SKM-1 treated with dmso at 0.1 percent for 144 hours (cell line): ENCODE measurements at regions not wholly inside any gene's neighbourhood (a gene's known extent, or its start where the extent isn't known, plus 50 kb on each side); places are given as distances from the start of the nearest gene placed in this dataset.
"Not testable (repeated sequence)": the region's sequence is repeated elsewhere in the genome, so short reads cannot be mapped to it uniquely, and the experiment has no call there.

Experiments
- DNase-seq: peaks from one replicate; lab custom pipeline; 2025; ENCODE audit not compliant: unreplicated experiment; lab: John Stamatoyannopoulos, UW

DNA sequence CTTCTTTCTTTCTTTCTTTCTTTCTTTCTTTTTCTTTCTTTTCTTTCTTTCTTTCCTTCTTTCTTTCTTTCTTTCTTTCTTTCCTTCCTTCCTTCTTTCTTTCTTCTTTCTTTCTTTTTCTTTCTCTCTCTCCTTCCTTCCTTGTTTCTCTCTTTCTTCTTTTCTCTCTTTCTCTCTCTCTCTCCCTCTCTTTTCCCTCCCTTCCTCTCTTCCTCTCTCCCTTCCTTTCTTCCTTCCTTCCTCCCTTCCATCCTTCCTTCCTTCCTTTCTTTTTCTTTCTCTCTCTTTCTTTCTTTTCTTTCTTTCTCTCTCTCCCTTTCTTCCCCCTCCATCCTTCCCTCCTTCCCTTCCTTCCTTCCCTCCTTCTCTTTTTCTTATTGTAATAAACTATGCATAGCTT lies 105.5 kb downstream of the ZBTB18 start:
- not testable (repeated sequence) for DNase-seq

DNA sequence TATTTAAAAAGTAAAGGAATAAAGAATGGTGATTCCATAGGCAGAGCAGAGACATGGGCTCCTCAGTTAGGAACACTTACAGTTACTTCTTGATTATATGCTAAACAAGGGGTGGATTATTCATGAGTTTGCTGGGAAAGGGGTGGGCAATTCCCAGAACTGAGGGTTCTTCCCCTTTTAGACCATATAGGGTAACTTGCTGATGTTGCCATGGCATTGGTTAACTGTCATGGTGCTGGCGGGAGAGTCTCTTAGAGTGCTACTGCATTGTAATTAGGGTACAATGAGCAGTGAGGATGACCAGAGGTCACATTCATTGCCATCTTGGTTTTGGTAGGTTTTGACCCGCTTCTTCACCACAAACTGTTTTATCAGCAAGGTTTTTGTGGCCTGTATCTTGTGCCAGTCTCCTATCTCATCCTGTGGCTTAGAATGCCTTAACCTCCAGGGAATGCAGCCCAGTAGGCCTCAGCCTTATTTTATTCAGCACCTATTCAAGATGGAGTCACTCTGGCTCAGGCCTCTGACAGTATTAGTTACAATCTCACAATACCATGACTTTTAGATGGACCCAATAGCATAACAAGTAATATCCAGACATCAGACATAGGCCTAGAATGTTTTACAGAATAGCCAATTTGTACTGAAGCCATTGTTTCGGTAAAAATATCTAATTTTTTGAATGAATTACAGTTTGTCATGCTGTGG lies 106.8 kb downstream of the ZBTB18 start:
- DNase-seq, result no peak

DNA sequence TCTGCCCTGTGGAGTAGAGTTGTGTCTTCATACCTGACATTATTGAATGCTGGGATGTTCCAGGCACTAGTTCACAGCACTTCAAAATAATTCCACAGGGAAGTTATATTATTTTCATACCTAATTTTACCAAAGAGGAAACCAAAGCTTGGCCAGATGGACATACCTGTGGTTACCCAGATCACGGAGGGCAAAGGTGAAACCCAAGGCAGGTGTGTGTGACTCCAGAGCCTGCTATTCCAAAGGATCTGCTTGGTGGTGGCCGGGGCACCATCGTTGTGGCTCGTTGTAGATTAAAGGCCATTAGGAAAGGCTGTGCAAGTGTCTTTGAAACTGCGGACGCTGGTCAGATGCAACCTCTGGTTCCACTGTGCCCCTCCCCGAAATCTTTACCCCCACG lies 108.6 kb downstream of the ZBTB18 start:
- DNase-seq, result no peak

DNA sequence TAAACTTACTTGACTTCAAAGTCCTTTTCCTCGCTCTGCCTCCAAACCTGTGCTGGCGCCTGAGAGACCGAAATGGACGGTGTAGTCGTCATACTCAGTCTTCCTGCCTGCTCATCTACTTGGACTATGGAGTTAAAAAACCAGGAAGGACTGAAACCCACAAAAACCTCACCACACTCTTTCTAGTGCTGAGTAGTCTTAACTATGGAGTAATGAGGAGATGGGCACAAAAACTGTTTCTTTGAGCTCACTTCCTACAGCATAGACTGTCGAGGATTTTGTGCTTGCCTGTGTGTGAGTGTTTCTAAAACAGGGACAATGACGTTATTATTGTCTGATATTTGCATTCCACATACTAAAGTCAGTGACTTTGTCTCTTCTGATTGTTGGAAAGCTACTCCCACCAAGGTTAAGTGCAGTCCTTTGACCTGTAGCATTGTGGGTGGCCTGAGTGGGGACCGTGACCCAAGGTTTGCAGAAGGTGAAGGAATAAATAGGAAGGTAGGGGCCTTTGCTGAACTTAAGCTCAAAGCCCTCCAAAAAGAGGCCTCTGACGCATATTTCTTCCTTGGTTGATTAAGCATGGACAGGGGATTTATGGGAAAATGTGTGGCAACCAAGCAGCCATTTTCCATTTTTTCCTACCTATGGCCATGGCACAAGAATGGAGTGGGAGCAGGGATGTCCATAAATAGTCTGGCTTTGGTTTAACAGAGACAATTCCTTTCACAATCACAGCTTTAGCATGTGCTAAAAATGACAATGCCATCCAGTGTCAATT lies 109.6 kb downstream of the ZBTB18 start:
- peak; percentile 83 for DNase-seq

DNA sequence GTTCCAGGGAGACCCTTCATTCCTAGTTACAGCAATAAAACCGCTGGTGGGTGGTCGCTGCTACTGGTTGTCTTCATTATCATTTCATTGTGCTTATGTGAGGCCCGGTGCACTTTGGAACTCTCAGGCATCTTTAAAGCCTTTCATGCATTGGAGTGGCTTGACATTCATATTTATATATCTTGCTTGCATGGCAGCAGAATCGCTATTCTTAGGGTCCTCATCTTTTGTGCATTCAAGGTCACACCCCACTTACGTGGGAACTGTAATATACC lies 110.1 kb downstream of the ZBTB18 start:
- no peak for DNase-seq

DNA sequence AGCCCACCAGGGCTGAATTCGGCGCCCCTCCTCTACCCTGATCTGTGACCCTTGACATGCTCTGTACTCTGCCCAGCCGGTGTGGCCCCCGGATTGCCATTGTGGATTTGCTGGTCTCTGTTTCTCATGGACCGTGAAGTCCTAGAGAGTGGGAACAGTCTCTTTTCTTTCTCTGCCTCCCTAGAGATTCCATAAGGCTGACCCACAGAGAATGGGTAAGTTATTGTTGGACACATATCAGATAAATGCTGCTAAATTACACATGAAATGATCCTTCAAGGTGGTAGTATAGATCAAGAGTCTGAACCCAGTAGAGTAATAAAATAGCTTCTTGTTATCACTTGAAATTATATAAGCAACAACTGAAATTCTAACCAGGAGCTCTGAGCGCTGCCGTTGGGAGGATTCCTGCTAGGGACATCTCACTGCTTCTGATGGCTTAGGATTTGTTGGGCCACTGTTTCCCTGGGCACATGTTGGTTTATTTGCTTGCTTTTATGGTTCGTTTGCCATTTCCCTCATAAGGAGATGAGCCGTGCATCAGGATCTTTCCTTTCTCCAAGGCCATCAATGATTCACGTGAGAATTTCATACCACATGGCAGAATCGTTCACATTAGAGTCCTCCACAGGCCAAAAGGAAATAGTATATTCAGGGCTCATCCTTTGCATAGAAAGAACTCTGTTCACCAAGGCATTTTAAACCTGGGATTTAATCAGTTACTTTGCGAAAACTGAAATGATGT lies 111.9 kb downstream of the ZBTB18 start:
- DNase-seq, result no peak

DNA sequence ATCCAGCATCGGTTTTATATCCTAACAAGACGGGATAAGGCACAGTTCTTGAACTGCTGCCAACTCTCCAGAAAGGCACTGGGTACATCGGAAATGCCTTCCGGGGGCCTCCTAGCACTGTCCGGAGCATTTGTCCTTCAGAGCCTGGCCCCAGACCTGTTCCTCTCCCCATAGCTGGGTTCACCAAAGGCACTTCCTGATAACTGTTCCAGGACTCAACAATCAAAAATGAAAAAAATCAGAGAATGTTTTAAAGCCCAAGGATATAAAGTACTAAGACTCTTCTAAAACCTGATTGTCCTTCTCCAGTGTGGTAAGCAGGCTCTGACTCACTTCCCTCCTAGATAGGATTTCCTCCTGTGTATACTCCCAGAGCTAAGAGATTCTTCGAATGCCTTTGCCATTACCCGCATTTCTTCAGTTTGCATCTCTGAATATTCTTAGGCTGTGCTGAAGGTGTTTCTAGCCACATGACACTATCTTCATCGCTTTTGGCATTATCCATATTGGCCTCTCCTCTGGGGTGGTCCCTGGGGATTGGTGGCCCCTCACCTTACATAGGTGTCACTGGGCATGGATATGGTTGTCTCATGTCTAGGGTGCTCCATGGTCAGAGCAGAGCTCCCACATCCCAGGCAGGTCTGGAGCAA lies 112.9 kb downstream of the ZBTB18 start:
- DNase-seq, result no peak

DNA sequence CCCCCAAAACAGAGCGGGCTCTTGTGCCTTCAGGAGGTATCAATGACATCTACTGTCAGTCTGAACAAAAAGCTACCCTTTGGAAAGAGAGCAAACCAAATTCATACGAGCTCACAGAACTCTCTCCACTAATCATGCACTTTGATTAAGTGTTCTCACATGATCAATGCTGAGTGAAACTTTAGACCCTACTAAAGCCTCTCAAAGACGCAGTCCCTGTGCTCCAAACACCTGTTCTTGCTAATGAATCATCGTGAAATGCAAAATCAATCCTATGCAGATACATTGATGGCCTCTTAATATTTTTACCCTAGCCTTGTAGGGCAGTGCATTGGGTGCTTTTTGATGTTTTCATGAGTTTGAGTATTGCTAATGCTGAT lies 113.4 kb downstream of the ZBTB18 start:
- DNase-seq, result no peak

DNA sequence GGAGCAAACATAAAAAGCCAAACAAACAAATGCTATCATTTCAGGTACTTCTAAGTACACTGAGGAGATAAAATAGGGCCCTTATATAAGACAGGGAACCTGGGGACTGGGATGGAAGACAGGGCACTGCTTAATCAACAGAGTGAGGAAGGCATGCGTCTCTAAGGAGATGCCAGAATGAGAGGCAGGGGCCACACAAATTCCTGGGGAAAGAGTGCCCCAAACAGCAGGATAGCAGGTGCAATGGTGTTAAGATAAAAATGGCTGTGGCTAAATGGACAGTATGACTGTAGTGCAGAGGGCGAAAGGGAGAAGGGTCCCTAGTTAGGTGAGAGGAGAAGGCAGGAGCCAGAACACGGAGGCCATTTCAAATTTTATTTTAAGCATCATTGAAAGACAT lies 113.9 kb downstream of the ZBTB18 start:
- no peak for DNase-seq

DNA sequence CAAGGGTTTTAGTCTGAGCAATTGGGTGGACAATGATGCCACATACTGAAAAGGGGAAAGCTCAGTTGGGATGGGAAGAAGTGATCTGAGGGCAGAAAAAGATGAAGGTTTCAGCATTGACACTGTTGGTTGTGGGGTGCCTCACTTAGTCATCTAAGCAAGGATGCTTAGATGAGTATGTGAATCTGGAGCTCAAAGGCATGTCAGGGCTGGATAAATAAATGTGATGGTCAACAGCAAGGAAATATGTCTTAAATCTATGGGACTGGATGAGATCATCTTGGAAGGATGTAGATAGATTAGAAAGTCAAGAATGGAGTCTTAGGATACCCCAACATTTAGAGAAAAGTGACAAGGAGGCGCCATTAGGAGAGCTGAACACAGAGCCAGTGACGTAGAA lies 114.6 kb downstream of the ZBTB18 start:
- no peak for DNase-seq

DNA sequence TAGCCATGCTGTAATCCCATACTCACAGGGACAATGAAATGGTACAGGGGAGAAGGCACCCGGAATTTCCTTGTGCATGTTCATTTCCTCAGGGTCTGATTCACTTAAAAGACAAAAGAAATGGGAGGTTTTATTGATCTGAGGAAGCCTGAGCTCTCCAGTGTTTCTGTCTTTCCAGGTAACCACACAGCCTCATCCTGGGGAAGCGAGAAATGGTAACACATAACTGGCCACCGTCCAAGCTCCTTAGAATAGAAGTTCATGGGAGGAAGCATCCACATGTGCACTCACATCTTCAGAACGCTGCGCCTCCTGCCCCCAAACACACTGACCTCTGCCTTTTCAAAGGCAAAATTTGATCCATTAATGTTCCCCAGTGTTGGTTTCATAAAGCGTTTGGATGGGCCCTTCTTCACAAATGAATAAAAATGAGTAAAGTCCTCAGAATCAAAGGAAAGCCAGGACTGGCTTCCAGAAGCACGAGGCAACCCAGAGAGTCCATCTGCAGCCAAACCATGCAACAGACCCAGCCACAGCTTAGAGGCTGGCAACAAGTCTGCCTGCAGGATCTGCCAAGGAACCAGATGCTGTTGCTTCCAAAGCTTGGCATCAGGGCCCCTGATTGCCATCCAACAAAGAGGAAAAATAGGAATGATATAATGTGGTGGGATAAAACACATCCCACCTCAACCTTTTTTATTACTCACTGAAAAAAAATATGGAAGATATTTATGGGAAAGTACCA lies 120.3 kb downstream of the ZBTB18 start:
- DNase-seq, result no peak

DNA sequence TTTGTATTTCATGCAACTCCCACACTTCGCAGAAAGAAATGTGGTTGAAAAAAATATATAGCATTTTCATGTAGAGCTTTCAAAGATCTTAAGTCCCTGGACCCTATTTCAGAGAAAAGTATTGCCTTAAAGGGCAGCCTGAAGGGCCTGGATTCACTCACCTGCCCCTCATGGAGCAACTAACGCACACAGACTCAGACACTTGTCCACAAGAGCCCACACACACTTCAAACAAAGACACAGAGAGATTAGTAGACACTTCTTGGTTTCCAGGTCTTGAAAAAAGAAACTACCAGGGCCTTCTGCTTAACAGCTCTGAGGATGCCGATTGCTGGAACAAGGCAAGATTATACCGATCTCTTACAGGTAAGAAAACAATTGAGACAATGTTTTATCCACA lies 122.2 kb downstream of the ZBTB18 start:
- no peak for DNase-seq

DNA sequence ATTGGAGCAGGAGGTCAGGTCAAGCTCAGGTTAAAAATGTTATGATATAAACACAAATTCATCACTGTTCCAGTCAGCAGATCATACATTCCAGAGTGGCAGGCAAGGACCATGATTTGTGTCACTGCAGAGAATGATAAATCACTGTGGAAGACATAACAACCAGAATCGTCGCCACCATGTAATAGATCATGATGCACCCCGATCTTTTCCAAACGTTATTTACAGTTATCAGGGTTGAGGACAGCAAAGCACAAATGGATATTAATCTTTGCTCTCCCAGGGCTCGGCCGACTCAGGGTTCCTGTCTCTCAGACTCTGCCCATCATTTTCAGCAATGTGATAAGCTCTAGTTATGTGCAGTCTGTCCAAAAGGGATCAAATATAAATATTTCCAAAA lies 122.7 kb downstream of the ZBTB18 start:
- no peak for DNase-seq

DNA sequence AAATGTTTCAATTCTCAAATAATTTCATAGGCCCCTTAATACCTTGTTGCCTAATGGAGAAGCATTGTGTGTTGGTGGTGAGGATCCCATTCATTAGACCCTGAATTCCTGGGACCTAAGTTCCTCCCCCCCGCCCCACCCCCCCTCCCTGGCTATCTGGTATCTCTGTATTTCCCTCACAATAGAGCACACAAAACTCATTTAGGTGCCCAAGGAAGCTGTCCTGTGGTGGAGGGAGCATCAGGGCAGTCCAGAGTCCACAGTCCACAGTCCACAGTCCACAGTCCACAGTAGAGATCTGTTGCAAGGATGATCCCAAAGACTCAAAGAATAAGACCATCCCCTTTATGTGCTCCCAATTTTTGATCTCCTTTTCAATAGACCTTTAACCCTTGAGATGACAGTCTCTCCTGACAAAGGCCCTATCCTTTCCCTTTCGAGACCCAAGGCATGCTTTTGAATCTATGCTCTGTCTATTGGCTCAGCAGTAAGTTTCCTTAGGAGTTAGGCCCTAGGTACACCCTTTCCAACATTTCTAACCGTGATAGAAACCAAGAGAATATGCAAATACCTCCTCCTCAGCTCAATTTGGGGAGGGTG lies 123.9 kb downstream of the ZBTB18 start:
- DNase-seq, result no peak

DNA sequence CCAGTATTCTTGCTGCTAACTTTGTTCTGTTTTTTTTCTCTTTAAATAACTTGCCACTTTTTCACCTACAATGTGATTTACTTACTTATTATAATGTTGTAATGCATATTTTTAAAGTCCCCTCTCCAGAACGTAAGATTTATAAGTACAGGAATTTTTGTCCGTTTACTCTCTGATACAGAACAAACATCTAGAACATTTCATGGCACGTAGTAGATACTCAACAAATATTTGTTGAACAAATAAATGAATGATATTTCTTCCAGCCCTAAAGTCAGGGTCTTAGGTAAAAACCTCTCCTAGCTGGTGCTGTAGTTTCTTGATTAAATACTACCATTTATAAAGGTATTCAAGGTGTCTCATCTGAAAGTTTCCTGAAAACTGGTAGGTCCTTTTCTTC lies 125.1 kb downstream of the ZBTB18 start:
- DNase-seq, result no peak

DNA sequence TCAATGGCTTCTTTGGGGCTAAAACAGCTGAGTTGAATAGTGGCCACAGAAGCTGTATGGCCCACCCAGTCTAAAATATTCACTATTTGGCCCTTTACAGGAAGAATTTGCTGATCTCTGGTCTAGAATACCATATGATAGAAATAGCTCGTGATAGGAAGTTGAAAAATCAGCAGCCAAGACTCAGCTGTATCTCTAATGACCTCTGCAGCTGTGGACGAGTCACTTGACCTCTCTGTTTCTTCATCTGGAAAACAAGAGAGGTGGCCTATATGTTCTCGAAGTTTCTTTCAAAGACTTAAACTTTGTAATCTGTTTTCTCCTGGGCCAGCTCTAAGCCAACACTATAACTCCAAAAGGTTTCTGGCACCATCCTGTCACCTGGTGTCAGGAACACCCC lies 129.2 kb downstream of the ZBTB18 start:
- no peak for DNase-seq

DNA sequence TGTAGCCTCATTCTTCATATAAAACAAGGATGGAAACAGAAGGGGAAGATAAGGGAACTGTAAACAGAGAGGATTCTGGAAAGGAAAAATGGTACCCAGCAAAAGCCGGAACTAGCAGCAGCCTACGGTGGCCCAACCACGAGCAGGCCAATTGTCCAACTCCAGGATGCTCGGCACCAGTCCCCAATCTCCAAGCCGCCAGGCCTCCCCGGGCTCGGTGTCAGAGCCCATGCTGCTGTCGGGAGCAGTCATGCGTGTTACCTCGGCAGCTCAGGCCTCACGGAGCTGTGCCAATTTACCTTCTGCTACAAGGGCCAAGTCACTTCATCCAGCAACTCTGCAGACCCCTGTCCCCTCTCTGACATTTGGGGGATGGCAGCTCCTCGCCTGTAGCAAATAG lies 130.8 kb downstream of the ZBTB18 start:
- no peak for DNase-seq

DNA sequence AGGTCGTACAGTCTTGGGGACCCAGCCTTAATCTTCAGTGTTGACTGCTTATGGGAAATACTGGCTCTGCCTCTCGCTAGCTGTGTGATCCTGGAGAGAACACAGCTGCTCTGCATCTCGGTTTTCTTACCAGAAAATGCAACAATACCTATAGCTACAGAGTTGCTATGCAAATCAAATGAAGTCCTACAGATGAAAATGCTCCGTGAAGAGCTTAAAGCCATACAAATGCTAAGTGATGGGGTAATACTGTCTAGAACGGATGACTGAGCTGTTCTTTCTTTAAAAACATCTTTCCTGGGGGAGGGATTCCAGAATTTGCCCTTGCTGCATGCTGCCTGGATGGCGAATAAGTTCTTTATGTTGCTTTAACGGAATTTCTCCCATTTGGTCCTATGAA lies 132.0 kb downstream of the ZBTB18 start:
- DNase-seq, result no peak

DNA sequence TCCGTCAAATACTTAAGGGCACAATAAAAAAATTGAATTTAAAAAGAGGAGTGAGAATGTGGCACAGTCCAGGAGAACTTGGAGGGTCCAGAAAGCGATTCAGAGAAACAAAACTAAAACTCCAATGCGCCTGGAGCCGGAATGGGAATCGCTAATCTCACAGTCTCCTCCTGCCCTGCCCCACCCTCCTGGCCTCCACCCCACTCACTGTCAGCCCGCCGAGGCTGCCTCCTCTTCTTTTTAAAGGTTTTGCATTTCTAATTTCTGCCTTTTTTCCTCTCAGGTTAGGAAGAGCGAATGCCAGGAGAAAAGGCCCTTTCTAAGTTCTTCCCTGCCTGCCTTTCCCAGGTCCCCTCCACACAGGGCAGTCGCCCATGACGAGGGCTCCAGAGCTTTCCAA lies 135.3 kb downstream of the ZBTB18 start:
- DNase-seq, result no peak

DNA sequence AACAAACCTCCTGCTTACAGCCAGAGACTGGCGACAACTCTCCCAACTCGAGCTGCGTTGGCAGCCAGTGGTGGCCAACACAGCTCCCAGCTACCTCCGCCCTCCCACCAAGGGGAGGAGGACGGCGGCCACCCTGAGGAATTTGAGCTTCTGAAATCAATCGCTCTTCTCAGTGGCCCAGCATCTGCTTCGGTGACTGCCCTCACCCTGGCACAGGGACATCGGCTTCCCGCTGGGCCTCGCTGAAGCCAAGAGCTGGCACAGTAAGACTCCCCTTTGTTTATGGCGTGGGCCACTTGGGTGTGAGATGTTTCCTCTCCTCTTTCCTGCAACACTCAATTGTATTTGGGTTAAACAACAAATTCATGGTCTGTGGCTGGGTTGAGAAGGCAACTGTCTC lies 136.2 kb downstream of the ZBTB18 start:
- no peak for DNase-seq

DNA sequence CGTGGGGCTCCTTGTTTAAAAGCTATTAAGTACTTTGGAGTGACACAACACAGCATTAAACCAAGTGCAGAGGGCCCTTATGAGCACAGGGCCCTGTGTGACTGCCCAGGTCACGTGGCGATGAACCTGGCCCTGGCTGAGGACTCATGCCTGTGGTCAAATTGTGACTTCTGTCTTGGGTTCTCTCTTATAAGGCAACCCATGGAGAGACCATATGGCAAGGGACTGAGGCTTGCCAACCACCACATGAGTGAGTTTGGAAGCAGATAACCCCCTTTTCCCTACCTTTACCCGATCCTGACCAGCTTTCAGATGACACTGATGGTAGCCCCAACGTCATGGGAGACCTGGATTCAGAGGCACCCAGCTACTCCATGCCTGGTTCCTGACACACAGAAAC lies 140.5 kb downstream of the ZBTB18 start:
- DNase-seq, result no peak
